PC-3 (cell line): ENCODE measurements at regions not wholly inside any gene's neighbourhood (a gene's known extent, or its start where the extent isn't known, plus 50 kb on each side); places are given as distances from the start of the nearest gene placed in this dataset.

ENCODE experiments used
- EZH2 ChIP-seq: fragments of 300-600 bp; sonication (generic); IDR thresholded peaks from one replicate; pipeline ENCODE4 v1.6.1; 2017; ENCODE audit warnings: antibody characterized with exemption, mild to moderate bottlenecking, low read length; ENCODE audit not compliant: unreplicated experiment
- EZH2phosphoT487 ChIP-seq: fragments of 300-600 bp; sonication (generic); IDR thresholded peaks from 2 replicates; pipeline ENCODE4 v1.6.1; 2018; ENCODE audit warnings: mild to moderate bottlenecking, antibody characterized with exemption, low read length, borderline replicate concordance
- TF ChIP-seq, protein P1 (sequence below): fragments of 300-600 bp; sonication (generic); conservative IDR thresholded peaks from 2 replicates; pipeline ENCODE4 v1.5.1; 2017; ENCODE audit warnings: antibody characterized with exemption, low read depth, mild to moderate bottlenecking, low read length

DNA sequence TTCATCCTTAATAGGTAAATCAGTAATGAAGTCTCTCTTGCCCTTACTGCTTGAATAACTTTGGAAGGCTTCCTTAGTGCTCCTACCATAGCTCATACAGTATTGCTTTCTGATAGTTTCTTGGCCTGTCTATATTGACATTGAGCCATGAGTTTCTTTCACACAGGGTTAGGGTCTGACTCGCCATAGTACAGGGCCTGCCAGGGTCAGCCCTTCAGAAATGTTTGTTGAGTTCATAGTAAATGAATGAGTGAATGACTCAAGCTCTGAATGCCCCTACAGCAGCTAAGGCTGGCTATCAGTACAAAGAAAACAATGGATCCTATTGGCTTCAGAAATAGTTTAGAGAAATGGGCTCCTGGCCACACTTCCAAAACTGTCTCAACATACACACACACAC lies 65.0 kb upstream of the LRATD1 start:
- TF ChIP-seq, protein P1, sequence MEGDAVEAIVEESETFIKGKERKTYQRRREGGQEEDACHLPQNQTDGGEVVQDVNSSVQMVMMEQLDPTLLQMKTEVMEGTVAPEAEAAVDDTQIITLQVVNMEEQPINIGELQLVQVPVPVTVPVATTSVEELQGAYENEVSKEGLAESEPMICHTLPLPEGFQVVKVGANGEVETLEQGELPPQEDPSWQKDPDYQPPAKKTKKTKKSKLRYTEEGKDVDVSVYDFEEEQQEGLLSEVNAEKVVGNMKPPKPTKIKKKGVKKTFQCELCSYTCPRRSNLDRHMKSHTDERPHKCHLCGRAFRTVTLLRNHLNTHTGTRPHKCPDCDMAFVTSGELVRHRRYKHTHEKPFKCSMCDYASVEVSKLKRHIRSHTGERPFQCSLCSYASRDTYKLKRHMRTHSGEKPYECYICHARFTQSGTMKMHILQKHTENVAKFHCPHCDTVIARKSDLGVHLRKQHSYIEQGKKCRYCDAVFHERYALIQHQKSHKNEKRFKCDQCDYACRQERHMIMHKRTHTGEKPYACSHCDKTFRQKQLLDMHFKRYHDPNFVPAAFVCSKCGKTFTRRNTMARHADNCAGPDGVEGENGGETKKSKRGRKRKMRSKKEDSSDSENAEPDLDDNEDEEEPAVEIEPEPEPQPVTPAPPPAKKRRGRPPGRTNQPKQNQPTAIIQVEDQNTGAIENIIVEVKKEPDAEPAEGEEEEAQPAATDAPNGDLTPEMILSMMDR, result no peak
- TF ChIP-seq EZH2 (no peak), EZH2phosphoT487 (no peak)
